ENCODE measurements at regions not wholly inside any gene's neighbourhood (a gene's known extent, or its start where the extent isn't known, plus 50 kb on each side); places are given as distances from the start of the nearest gene placed in this dataset.

DNA sequence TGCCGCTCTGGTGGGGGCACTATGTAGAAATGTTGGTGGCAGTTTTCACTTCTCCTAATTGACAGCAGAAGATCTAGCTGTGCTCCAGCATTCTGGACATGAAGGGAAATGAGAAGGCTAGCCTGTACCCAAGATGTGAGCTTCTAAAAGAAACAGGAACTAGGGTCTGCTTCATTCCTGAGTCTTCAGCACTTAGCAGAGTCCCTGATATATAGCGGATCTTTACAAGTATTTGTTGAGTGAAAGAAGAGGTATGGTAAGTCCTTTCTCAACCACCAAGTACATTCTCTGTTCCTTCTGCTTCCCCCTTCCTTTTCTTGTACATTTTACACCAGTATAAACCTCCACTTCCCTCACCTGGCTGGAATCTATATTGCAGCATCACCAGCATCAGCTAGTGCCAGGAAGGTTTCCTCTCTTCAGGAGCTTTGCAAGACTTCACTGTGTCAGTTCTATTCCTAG, 408.3 kb upstream of the CADM1 start:
- DNase-seq = peak; percentile 8 to 9

GRCh38 chr11:115911613-115912346, 407.6 kb upstream of the CADM1 start:
- no peak for DNase-seq

- DNase-seq = no peak
These were observed 406.2 kb upstream of the CADM1 start for GRCh38 chr11:115910379-115910778.

DNA sequence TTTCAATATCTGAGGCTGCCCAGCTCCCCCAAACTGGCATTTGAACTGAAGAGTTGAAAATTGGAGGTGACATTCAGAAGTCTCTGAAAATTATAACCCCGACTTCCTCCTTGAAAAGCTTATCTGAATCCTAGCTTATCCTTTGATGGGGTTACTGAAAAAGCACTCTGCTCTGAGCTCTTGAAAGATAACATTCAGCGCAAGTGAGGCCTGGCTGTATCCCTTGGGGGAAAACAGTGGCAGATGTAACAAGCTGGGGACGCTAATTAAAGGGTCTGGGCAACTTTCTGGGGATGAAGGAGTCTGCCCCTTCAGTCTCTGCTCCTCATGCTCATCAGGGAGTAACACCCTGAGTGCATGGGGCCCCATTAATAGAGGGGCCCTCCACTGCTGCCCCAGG, 402.0 kb upstream of the CADM1 start:
- no peak for DNase-seq

GRCh38 chr11:115905341-115906000, 401.3 kb upstream of the CADM1 start:
- no peak for DNase-seq

DNA sequence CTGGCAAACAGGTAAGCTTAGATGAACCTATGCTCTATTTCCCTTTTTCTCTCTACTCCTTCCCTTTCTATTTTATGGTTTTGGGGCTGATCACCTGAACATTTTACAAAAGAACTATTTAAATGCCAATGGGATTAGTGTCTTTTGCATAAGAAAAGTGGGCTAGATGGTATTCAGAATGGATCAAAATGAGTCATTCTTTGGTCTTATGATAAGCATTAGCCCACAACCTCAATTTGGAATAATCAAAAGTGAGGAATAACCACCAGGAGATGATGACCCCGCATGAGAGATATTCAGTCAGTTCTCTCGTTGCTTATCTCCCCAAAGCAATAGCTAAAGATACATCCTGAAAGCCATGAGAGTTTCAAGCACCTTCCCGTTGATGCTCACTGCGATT, 399.0 kb upstream of the CADM1 start:
- no peak for DNase-seq

DNA sequence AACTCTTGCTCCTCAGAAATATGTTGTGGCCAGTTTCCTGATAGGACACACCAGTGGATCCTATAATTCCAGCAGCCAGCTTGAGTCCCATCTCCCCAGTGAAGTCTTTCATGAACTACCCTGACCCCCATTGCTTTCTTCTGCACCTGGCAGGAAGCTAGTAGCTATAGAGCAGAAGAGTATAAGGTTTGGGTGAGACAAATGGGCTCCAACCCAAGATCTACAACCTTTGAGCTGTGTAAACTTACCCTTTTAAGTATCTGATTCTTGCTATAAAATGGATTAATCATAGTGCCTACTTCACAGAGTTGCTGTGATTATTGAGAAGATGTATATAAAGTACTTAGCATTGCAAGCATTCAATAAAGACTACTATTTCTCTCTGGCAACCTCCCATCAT, 396.9 kb upstream of the CADM1 start:
- DNase-seq = no peak

GRCh38 chr11:115900111-115900510, 395.9 kb upstream of the CADM1 start:
- DNase-seq = no peak

GRCh38 chr11:115897707-115898106, 393.5 kb upstream of the CADM1 start:
- no peak for DNase-seq

DNA sequence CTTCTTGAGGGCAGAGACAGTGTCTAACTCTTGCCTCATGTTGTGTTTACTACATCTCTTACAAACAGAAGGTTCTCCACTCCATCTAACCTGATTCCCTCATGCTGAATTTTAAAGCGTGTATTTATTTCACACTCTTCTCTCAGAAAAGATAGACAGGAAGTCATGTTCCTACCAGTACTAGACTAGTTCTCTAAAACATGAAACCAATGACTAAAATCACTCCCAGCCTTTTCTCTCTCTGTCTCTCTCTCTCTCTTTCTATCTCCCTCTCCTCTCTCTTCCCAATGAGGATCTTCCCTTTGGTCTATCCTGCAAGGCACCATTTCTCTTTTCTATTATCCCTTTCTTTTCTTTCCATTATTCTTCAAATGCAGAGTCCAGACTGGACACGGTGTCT, 391.9 kb upstream of the CADM1 start:
- no peak for DNase-seq

GRCh38 chr11:115895594-115895993, 391.4 kb upstream of the CADM1 start:
- no peak for DNase-seq

DNA sequence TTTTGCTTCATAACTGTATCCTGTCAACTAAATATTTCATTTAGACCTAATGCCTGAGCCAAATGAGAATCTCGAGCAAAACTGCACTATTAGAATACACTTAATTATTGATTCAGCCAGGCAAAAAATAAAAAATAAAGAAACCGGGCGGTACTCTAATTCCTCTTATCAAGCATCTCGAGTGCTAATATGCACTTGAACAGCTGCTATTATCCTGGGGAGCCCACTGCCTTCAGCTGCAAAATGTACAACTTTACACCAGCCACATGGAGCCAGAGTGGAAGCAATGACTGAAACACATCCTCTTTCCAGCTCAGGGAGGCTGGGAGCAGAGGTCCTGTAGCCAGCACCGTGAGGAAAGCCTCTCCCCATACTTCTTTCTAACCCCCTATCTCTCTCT, 390.0 kb upstream of the CADM1 start:
- no peak for DNase-seq

GRCh38 chr11:115893461-115894099, 389.4 kb upstream of the CADM1 start:
- no peak for DNase-seq

GRCh38 chr11:115892016-115892415, 387.8 kb upstream of the CADM1 start:
- no peak for DNase-seq

DNA sequence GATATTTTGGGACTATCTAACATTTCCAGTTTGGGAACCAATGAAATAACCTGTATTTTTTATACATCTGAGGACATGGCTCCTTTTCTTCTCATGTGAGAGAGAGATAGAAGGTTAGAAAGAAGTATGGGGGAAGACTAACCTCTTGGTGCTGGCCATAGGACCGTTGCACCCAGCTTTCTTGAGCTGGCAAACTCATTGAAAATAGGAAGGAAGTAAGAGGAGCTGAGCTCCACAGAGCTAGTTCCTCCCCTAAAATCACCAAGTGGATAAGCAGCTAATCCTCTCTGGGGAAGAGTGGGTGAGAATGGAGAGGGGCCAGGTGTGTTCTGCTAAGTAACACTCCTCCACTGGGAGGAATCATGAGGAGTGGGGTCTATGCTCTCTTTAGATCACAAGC, 387.4 kb upstream of the CADM1 start:
- DNase-seq = no peak

DNA sequence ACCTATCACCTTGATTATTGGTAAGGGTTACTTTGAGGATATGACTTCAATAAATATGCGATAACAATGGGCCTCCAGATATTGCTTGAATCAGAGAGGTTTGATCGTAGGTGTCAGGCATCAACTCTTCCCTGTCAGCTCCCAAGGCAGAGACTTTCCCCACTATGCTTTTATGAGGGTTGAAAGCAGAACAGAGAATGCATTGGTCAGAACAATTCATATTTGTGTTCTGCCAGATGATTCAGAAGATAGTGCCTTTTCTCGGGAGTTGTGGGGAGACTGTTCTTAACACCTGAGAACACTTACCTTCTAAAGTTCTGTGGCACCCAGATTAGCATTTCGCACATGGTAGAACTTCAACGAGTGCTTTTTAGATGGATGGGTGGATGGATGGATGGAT, 386.3 kb upstream of the CADM1 start:
- no peak for DNase-seq

GRCh38 chr11:115889712-115890111, 385.5 kb upstream of the CADM1 start:
- DNase-seq = no peak

DNA sequence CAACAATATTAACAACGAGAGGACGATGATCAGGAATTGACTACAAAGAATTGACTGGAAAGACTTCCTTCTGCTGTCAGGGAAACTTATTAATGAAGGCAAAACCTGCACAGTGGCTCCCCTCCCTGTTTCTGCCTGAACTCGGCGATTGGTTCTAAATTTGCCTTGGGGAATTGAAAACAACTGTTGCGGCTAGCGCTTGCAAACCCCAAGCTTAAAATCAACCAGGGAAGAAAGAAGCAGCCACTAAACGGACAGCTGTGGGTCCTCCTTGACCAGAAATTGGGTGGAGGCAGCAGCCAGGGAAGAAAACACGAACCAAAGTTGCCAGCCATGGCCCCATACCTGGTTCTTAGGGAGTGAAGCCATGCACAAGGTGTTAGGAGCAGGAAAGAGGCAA, 383.5 kb upstream of the CADM1 start:
- no peak for DNase-seq

DNA sequence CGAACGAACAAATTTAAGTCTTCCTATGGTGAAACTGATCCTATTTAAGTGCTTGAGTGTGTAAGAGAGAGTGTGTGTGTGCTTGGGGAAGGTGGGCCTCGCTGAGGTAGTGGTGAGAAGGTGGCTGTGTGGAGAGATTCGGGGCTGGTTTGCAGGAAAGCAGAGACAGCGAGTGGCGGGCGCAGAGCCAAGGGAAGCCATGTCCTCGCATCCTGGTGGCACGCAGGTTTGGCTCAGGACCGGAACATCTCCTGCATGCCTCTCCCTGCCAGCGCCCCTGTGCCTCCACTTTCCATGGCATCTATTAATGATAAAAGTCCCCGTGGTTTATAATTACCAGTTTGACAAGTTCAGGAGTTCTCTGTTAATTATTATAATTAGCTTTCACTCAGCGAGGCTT, 383.1 kb upstream of the CADM1 start:
- DNase-seq = no peak

- no peak for DNase-seq
These were observed 382.2 kb upstream of the CADM1 start for GRCh38 chr11:115886422-115886733.

DNA sequence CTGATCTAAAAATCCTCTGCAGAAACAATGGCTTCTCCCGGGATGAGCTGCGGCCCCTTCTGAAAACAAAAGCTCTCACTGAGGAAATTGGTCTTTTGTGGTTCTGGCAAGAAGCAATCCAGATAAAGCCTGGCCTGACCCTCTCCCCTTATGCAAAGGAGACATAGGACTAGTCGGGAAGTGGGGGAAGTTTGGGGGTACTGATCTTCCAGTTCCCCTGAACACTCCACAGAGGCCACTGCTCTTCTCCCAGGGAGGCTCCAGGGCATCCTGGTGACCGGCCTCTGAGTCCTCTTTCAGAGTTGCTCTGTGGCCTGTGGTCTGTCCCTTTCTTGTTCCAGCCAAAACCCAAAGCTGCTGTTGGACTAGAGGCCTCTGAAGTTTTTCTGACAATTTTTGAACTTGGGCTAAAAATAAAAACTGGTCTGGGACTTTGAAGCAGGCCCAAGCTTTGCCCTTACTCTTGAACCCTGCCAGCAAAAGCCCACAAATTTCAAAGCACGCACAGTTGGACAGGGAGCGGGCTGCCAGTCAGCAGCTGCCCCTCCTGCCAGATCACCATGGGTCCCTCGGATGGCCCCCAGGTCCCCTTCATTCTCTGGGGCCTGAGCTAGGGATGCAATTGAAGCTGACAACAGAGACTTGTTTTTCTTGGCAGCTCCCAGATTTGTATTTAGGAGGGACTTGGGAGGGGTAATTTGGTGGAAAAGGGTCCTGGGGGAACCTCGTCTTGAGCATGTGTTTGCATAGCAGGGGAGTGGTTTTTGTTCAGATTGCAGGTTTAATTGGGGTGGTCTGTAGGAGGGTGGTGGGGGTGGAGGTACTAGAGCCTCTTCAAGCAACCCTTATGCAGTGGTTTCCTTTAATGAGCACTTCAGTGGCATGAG, 381.6 kb upstream of the CADM1 start:
- no peak for DNase-seq

- no peak for DNase-seq
These were observed 380.8 kb upstream of the CADM1 start for GRCh38 chr11:115884800-115885534.

GRCh38 chr11:115874843-115875242, 370.6 kb upstream of the CADM1 start:
- DNase-seq = no peak

All from CD4-positive, alpha-beta T cell treated with Interferon alpha-2 for 1 hour (primary cell).